ENCODE measurements at regions not wholly inside any gene's neighbourhood (a gene's known extent, or its start where the extent isn't known, plus 50 kb on each side); places are given as distances from the start of the nearest gene placed in this dataset.

GRCh38 chr5:92946546-92946945 lies 634.5 kb downstream of the NR2F1-AS1 start:
- ATAC-seq = no peak
- no peak overlapping the region for H3K27ac ChIP-seq
- no peak overlapping the region for H3K4me3 ChIP-seq
- H3K27me3 ChIP-seq (ENCODE audit: insufficient read depth in 3 of 3, low read length in 2 of 3) = no peaks in the 10 kb centered on the region
- H3K4me1 ChIP-seq = no peaks in the 10 kb centered on the region
- intact Hi-C loops (cut with DNase I) = no loop called here
- 97 to 100% (median 97%) methylated on average over 8 of the region's 8 CpGs for WGBS, 3 donors
- TF ChIP-seq CTCF (IDR thresholded peaks at IDR 0.05) = no peak
- peaks cover 12% of the 10 kb centered on the region for H3K9me3 ChIP-seq
- no peak for DNase-seq
- H3K36me3 ChIP-seq (ENCODE audit: insufficient read depth in 1 of 2, low read depth in 1 of 2) = no peaks in the 10 kb centered on the region

GRCh38 chr5:92945605-92946097 lies 635.4 kb downstream of the NR2F1-AS1 start:
- H3K27me3 ChIP-seq (ENCODE audit: insufficient read depth in 3 of 3, low read length in 2 of 3) = no peaks in the 10 kb centered on the region
- H3K36me3 ChIP-seq (ENCODE audit: insufficient read depth in 1 of 2, low read depth in 1 of 2) = no peaks in the 10 kb centered on the region
- ATAC-seq (no peak), DNase-seq (no peak)
- H3K27ac ChIP-seq = no peak overlapping the region
- no peaks in the 10 kb centered on the region for H3K4me1 ChIP-seq
- intact Hi-C loops (cut with DNase I) = no loop called here
- no peak overlapping the region for H3K4me3 ChIP-seq
- peaks cover 12% of the 10 kb centered on the region for H3K9me3 ChIP-seq
- no peak for TF ChIP-seq CTCF (IDR thresholded peaks at IDR 0.05)

- H3K27me3 ChIP-seq (ENCODE audit: insufficient read depth in 3 of 3, low read length in 2 of 3) = no peaks in the 10 kb centered on the region
- WGBS, 3 donors = 12 to 13% (median 13%) methylated on average over 3 of the region's 3 CpGs
- H3K27ac ChIP-seq = no peak overlapping the region
- intact Hi-C loops (cut with DNase I) = no loop called here
- H3K4me1 ChIP-seq = no peaks in the 10 kb centered on the region
- DNase-seq (no peak), ATAC-seq (no peak)
- H3K4me3 ChIP-seq = no peak overlapping the region
- H3K36me3 ChIP-seq (ENCODE audit: insufficient read depth in 1 of 2, low read depth in 1 of 2) = no peaks in the 10 kb centered on the region
- peaks cover 12% of the 10 kb centered on the region for H3K9me3 ChIP-seq
- TF ChIP-seq CTCF (IDR thresholded peaks at IDR 0.05) = no peak
Observed at GRCh38 chr5:92944903-92945604, 636.0 kb downstream of the NR2F1-AS1 start.

- no peak for ATAC-seq
- DNase-seq = no peak
- Histone ChIP-seq H3K27ac (no peak overlapping the region), H3K9me3 (peaks cover 12% of the 10 kb centered on the region), H3K4me1 (no peaks in the 10 kb centered on the region), H3K36me3 (ENCODE audit: insufficient read depth in 1 of 2, low read depth in 1 of 2) (no peaks in the 10 kb centered on the region), H3K4me3 (no peak overlapping the region), H3K27me3 (ENCODE audit: insufficient read depth in 3 of 3, low read length in 2 of 3) (no peaks in the 10 kb centered on the region)
- TF ChIP-seq CTCF (IDR thresholded peaks at IDR 0.05) = no peak
- WGBS, 3 donors = 88 to 91% (median 90%) methylated on average over 2 of the region's 2 CpGs
- intact Hi-C loops (cut with DNase I) = no loop called here
Observed at GRCh38 chr5:92944337-92944736, 636.7 kb downstream of the NR2F1-AS1 start.

GRCh38 chr5:92942762-92943161 lies 638.3 kb downstream of the NR2F1-AS1 start:
- Histone ChIP-seq H3K4me1 (no peaks in the 10 kb centered on the region), H3K27me3 (ENCODE audit: insufficient read depth in 3 of 3, low read length in 2 of 3) (no peaks in the 10 kb centered on the region), H3K4me3 (no peak overlapping the region), H3K27ac (no peak overlapping the region), H3K36me3 (ENCODE audit: insufficient read depth in 1 of 2, low read depth in 1 of 2) (no peaks in the 10 kb centered on the region), H3K9me3 (peaks cover 2% of the 10 kb centered on the region)
- ATAC-seq = no peak
- no peak for TF ChIP-seq CTCF (IDR thresholded peaks at IDR 0.05)
- no peak for DNase-seq
- intact Hi-C loops (cut with DNase I) = no loop called here
